Sigmoid colon (tissue), 6 donors: ENCODE measurements at regions not wholly inside any gene's neighbourhood (a gene's known extent, or its start where the extent isn't known, plus 50 kb on each side); places are given as distances from the start of the nearest gene placed in this dataset.

Experiments
- DNase-seq: peaks from one replicate; pipeline ENCODE4 v3.0.0-alpha.2; 2019
- H3K27ac ChIP-seq, 4 donors: fragments of 200-600 bp; sonication (generic); one replicate each; pipeline ENCODE4 v1.5.1; 2016 to 2019; ENCODE audit warnings: mild to moderate bottlenecking in 1 of 4
- H3K27me3 ChIP-seq, 3 donors: fragments of 200-600 bp; sonication (generic); one replicate each; pipeline ENCODE4 v1.5.1; 2019; ENCODE audit warnings: mild to moderate bottlenecking in 1 of 3
- H3K36me3 ChIP-seq, 4 donors: fragments of 200-600 bp; sonication (generic); one replicate each; pipeline ENCODE4 v1.5.1; 2016 to 2019
- H3K4me1 ChIP-seq, 4 donors: fragments of 200-600 bp; sonication (generic); one replicate each; pipeline ENCODE4 v1.5.1; 2017 to 2019
- H3K4me3 ChIP-seq, 4 donors: fragments of 200-600 bp; sonication (generic); one replicate each; pipeline ENCODE4 v1.5.1; 2017 to 2019; ENCODE audit warnings: mild to moderate bottlenecking in 2 of 4, moderate library complexity in 1 of 4
- H3K9me3 ChIP-seq, 4 donors: fragments of 200-600 bp in 3 of 4; sonication (generic) in 3 of 4; one replicate each; pipeline versions ENCODE4 v1.5.1 to v1.6.1; 2013 to 2019
- CTCF ChIP-seq, 4 experiments: fragments of 450-650 bp in 3 of 4; fragments of 200-600 bp in 1 of 4; IDR thresholded peaks; one replicate each; pipeline ENCODE4 v1.5.1; 2016 to 2019; ENCODE audit warnings: antibody characterized with exemption in 4 of 4, mild to moderate bottlenecking in 3 of 4, moderate library complexity in 2 of 4
- EP300 ChIP-seq, 4 donors: sonication (generic); formaldehyde crosslinking; IDR thresholded peaks; one replicate each; pipeline ENCODE4 v1.6.1; 2017; ENCODE audit warnings: antibody characterized with exemption in 4 of 4
- POLR2A ChIP-seq, 2 donors: fragments of 450-650 bp; IDR thresholded peaks; one replicate each; pipeline ENCODE4 v1.6.1; 2016; ENCODE audit warnings: antibody characterized with exemption in 2 of 2, mild to moderate bottlenecking in 2 of 2, moderate library complexity in 2 of 2
- POLR2AphosphoS5 ChIP-seq, 4 donors: sonication (generic); formaldehyde crosslinking; IDR thresholded peaks; one replicate each; pipeline ENCODE4 v1.6.1; 2017; ENCODE audit warnings: antibody characterized with exemption in 4 of 4
- WGBS, 2 donors: extraction: QIAGEN DNeasy Blood & Tissue Kit; methylation state at CpG; one replicate each; pipeline ENCODE4 v1.1.7; 2013; 5-methylcytosine and 5-hydroxymethylcytosine counted together
- intact Hi-C: fragments of 100-400 bp; cut with DNase I; formaldehyde crosslinking; loops from one replicate; pipeline ENCODE4 v1.15.1; 2023
- donor health status: healthy with polysubstance abuse.
- donor health status: healthy.

- DNase-seq, result no peak
- Histone ChIP-seq H3K27me3 (no peaks in the 10 kb centered on the region), H3K36me3 (no peaks in the 10 kb centered on the region), H3K4me1 (peaks cover 0 to 10% (median 6%) of the 10 kb centered on the region in 4 donors), H3K9me3 (no peaks in the 10 kb centered on the region), H3K4me3 (no peak overlapping the region), H3K27ac (no peak overlapping the region)
- 33 to 77% methylated on average over 11 of the region's 11 CpGs for WGBS, 2 donors
- intact Hi-C loops, result no loop called here
- no peak for TF ChIP-seq POLR2AphosphoS5 (IDR thresholded peaks at IDR 0.05)
- no peak for TF ChIP-seq POLR2A (IDR thresholded peaks at IDR 0.05)
- TF ChIP-seq CTCF (IDR thresholded peaks at IDR 0.05), result no peak
- no peak for TF ChIP-seq EP300 (IDR thresholded peaks at IDR 0.05)
Observed at GRCh38 chr9:89969881-89970639, 365.2 kb downstream of the GADD45G start.

GRCh38 chr9:89970701-89971100 is 365.9 kb downstream of the GADD45G start:
- Histone ChIP-seq H3K4me1 (peaks cover 0 to 10% (median 6%) of the 10 kb centered on the region in 4 donors), H3K9me3 (no peaks in the 10 kb centered on the region), H3K36me3 (no peaks in the 10 kb centered on the region), H3K27me3 (no peaks in the 10 kb centered on the region), H3K27ac (no peak overlapping the region), H3K4me3 (no peak overlapping the region)
- intact Hi-C loops, result no loop called here
- WGBS, 2 donors, result 96% methylated on average over 15 of the region's 15 CpGs
- DNase-seq, result no peak
- TF ChIP-seq POLR2A (IDR thresholded peaks at IDR 0.05) (no peak), CTCF (IDR thresholded peaks at IDR 0.05) (no peak), POLR2AphosphoS5 (IDR thresholded peaks at IDR 0.05) (no peak), EP300 (IDR thresholded peaks at IDR 0.05) (no peak)

- intact Hi-C loops, result no loop called here
- Histone ChIP-seq H3K4me3 (no peak overlapping the region), H3K27me3 (no peaks in the 10 kb centered on the region), H3K36me3 (no peaks in the 10 kb centered on the region), H3K27ac (no peak overlapping the region), H3K9me3 (no peaks in the 10 kb centered on the region), H3K4me1 (peaks cover 0 to 10% (median 6%) of the 10 kb centered on the region in 4 donors)
- WGBS, 2 donors, result 88 to 90% methylated on average over 5 of the region's 5 CpGs
- TF ChIP-seq CTCF (IDR thresholded peaks at IDR 0.05) (no peak), EP300 (IDR thresholded peaks at IDR 0.05) (no peak), POLR2A (IDR thresholded peaks at IDR 0.05) (no peak), POLR2AphosphoS5 (IDR thresholded peaks at IDR 0.05) (no peak)
- no peak for DNase-seq
Observed at GRCh38 chr9:89972535-89972934, 367.7 kb downstream of the GADD45G start.

- H3K4me1 ChIP-seq, result peaks cover 0 to under 1% (median 0%) of the 10 kb centered on the region in 4 donors
- no peaks in the 10 kb centered on the region for H3K9me3 ChIP-seq
- TF ChIP-seq CTCF (IDR thresholded peaks at IDR 0.05) (no peak), POLR2AphosphoS5 (IDR thresholded peaks at IDR 0.05) (no peak), EP300 (IDR thresholded peaks at IDR 0.05) (no peak), POLR2A (IDR thresholded peaks at IDR 0.05) (no peak)
- no peak overlapping the region for H3K4me3 ChIP-seq
- no peak for DNase-seq
- no peak overlapping the region for H3K27ac ChIP-seq
- intact Hi-C loops, result no loop called here
- H3K27me3 ChIP-seq, result no peaks in the 10 kb centered on the region
- no peaks in the 10 kb centered on the region for H3K36me3 ChIP-seq
Observed at GRCh38 chr9:89974582-89974981, 369.8 kb downstream of the GADD45G start.

- no peak overlapping the region for H3K4me3 ChIP-seq
Observed at GRCh38 chr9:89975024-89975423, 370.2 kb downstream of the GADD45G start.

More at GRCh38 chr9:89975024-89975423, 370.2 kb downstream of the GADD45G start:
- H3K9me3 ChIP-seq, result no peaks in the 10 kb centered on the region
- intact Hi-C loops, result no loop called here
- no peak overlapping the region for H3K27ac ChIP-seq
- no peaks in the 10 kb centered on the region for H3K4me1 ChIP-seq
- DNase-seq, result no peak
- TF ChIP-seq POLR2AphosphoS5 (IDR thresholded peaks at IDR 0.05) (no peak), CTCF (IDR thresholded peaks at IDR 0.05) (no peak), EP300 (IDR thresholded peaks at IDR 0.05) (no peak), POLR2A (IDR thresholded peaks at IDR 0.05) (no peak)
- WGBS, 2 donors, result 97 to 100% methylated on average over 1 of the region's 1 CpG
- no peaks in the 10 kb centered on the region for H3K36me3 ChIP-seq
- H3K27me3 ChIP-seq, result no peaks in the 10 kb centered on the region
